IMR-90 (cell line): ENCODE measurements at regions not wholly inside any gene's neighbourhood (a gene's known extent, or its start where the extent isn't known, plus 50 kb on each side); places are given as distances from the start of the nearest gene placed in this dataset.

Source experiments
- ATAC-seq: fragments of 200-7000 bp; cut with Tn5 transposase; 2 replicates; pipeline ENCODE4 v1.9.1; 2020; ENCODE audit warnings: low read depth, mild to moderate bottlenecking, moderate library complexity
- BruUV-seq: library from RNA; stranded (reverse); fragments of 400-500 nt; replicated peaks from 2 replicates; lab custom pipeline; 2021; lab: Mats Ljungman, UMichigan
- CTCF ChIA-PET: fragments of 300-600 bp; formaldehyde crosslinking; extraction: SDS; loops from one replicate; lab custom pipeline; 2021; ENCODE audit warnings: antibody characterized with exemption; lab: Yijun Ruan, JAX
- POLR2A ChIA-PET: fragments of 300-600 bp; sonication (Branson Sonifier 250); formaldehyde crosslinking; loops from one replicate; lab custom pipeline; 2022; ENCODE audit warnings: antibody characterized with exemption; ENCODE audit not compliant: unreplicated experiment; lab: Charles Lee
- DNase-seq: peaks from one replicate; pipeline ENCODE4 v3.0.0; 2013
- H2AFZ ChIP-seq: replicated peaks from 2 replicates; pipeline ENCODE3; 2013; ENCODE audit warnings: low read length, mild to moderate bottlenecking; ENCODE audit not compliant: poor library complexity
- H2AK5ac ChIP-seq: 2 replicates; pipeline ENCODE4 v1.6.1; 2013; ENCODE audit warnings: low read depth, low read length, inconsistent platforms
- H2AK9ac ChIP-seq: replicated peaks from 2 replicates; pipeline ENCODE3; 2013; ENCODE audit warnings: mild to moderate bottlenecking, low read depth, low read length, moderate library complexity; ENCODE audit not compliant: poor library complexity
- H2BK120ac ChIP-seq: 2 replicates; pipeline ENCODE4 v1.6.1; 2013; ENCODE audit warnings: low read depth, low read length, inconsistent platforms
- H2BK15ac ChIP-seq: 3 replicates; pipeline ENCODE4 v1.6.1; 2013; ENCODE audit warnings: low read depth, low read length, inconsistent platforms
- H2BK20ac ChIP-seq: 2 replicates; pipeline ENCODE4 v1.6.1; 2013; ENCODE audit warnings: low read depth, mild to moderate bottlenecking, inconsistent platforms, low read length, moderate library complexity
- H2BK5ac ChIP-seq: 2 replicates; pipeline ENCODE4 v1.6.1; 2013; ENCODE audit warnings: mild to moderate bottlenecking, low read depth, low read length, inconsistent platforms; ENCODE audit not compliant: poor library complexity, severe bottlenecking
- H3K14ac ChIP-seq: replicated peaks from 2 replicates; pipeline ENCODE4 v1.6.1; 2013; ENCODE audit warnings: low read depth, low read length, inconsistent platforms
- H3K18ac ChIP-seq: 2 replicates; pipeline ENCODE4 v1.6.1; 2013; ENCODE audit warnings: low read depth, low read length, control low read depth
- H3K23ac ChIP-seq: 2 replicates; pipeline ENCODE4 v1.6.1; 2013; ENCODE audit warnings: low read depth, low read length, inconsistent platforms
- H3K27ac ChIP-seq: 2 replicates; pipeline ENCODE4 v1.5.1; 2013; ENCODE audit warnings: mild to moderate bottlenecking, control low read depth, low read length; ENCODE audit not compliant: insufficient read depth
- H3K27me3 ChIP-seq: 2 replicates; pipeline ENCODE4 v1.6.1; 2013; ENCODE audit warnings: low read length; ENCODE audit not compliant: control insufficient read depth, insufficient read depth
- H3K36me3 ChIP-seq: 2 replicates; pipeline ENCODE4 v1.6.1; 2013; ENCODE audit warnings: low read length, mixed read lengths; ENCODE audit not compliant: control insufficient read depth, insufficient read depth
- H3K4ac ChIP-seq: 2 replicates; pipeline ENCODE4 v1.6.1; 2013; ENCODE audit warnings: low read depth, low read length, inconsistent platforms
- H3K4me1 ChIP-seq: 2 replicates; pipeline ENCODE4 v1.6.1; 2013; ENCODE audit warnings: low read length, mixed read lengths; ENCODE audit not compliant: control insufficient read depth, insufficient read depth
- H3K4me2 ChIP-seq: 2 replicates; pipeline ENCODE4 v1.6.1; 2013; ENCODE audit warnings: low read depth, mild to moderate bottlenecking, control low read depth, low read length, moderate library complexity
- H3K4me3 ChIP-seq: 2 replicates; pipeline ENCODE4 v1.5.1; 2013; ENCODE audit warnings: low read depth, mild to moderate bottlenecking, control low read depth, low read length, moderate library complexity; ENCODE audit not compliant: insufficient read depth
- H3K56ac ChIP-seq: 2 replicates; pipeline ENCODE4 v1.6.1; 2013; ENCODE audit warnings: low read length, inconsistent platforms; ENCODE audit not compliant: insufficient read depth; ENCODE audit errors: extremely low read depth
- H3K79me1 ChIP-seq, 2 experiments: 2 replicates each; pipeline ENCODE4 v1.6.1; 2013; ENCODE audit warnings: low read length in 2 of 2, inconsistent platforms in 1 of 2, low read depth in 1 of 2
- H3K9ac ChIP-seq: 2 replicates; pipeline ENCODE4 v1.6.1; 2013; ENCODE audit warnings: low read depth, low read length, control low read depth
- H3K9me1 ChIP-seq: 2 replicates; pipeline ENCODE4 v1.6.1; 2013; ENCODE audit warnings: low read length, inconsistent platforms; ENCODE audit not compliant: insufficient read depth
- H3K9me3 ChIP-seq: 2 replicates; pipeline ENCODE4 v1.6.1; 2013; ENCODE audit warnings: low read length; ENCODE audit not compliant: control insufficient read depth, insufficient read depth
- H4K20me1 ChIP-seq: 2 replicates; pipeline ENCODE4 v1.6.1; 2013; ENCODE audit warnings: low read length, inconsistent platforms; ENCODE audit not compliant: insufficient read depth
- H4K5ac ChIP-seq: 2 replicates; pipeline ENCODE4 v1.6.1; 2013; ENCODE audit warnings: mild to moderate bottlenecking, low read depth, low read length, control low read depth
- H4K8ac ChIP-seq, 2 experiments: 2 replicates each; pipeline ENCODE4 v1.6.1; 2013; ENCODE audit warnings: low read depth in 2 of 2, low read length in 2 of 2, control low read depth in 1 of 2, inconsistent platforms in 1 of 2
- H4K91ac ChIP-seq: 2 replicates; pipeline ENCODE4 v1.6.1; 2013; ENCODE audit warnings: low read depth, low read length, inconsistent platforms; ENCODE audit not compliant: insufficient read depth
- BHLHE40 ChIP-seq: fragments of 150-350 bp; IDR thresholded peaks from 2 replicates; pipeline ENCODE4 v1.6.1; 2016; ENCODE audit warnings: mild to moderate bottlenecking, low read depth, low read length
- CEBPB ChIP-seq: IDR thresholded peaks from 2 replicates; pipeline ENCODE4 v1.6.1; 2012; ENCODE audit warnings: low read depth, low read length, improper control_type of control experiment
- CHD1 ChIP-seq: IDR thresholded peaks from 2 replicates; pipeline ENCODE4 v1.6.1; 2012; ENCODE audit warnings: low read depth, low read length, improper control_type of control experiment
- FOS ChIP-seq: fragments of 150-350 bp; IDR thresholded peaks from 2 replicates; pipeline ENCODE4 v1.6.1; 2016; ENCODE audit warnings: low read depth, low read length
- MXI1 ChIP-seq: IDR thresholded peaks from 2 replicates; pipeline ENCODE4 v1.6.1; 2012; ENCODE audit warnings: low read depth, mild to moderate bottlenecking, low read length, moderate library complexity, borderline replicate concordance
- WGBS, 2 experiments: methylation state at CpG; one replicate each; pipeline versions ENCODE4 v1.1.5 to v1.1.7; 2013; ENCODE audit warnings: missing lambda C conversion rate in 2 of 2; ENCODE audit not compliant: insufficient read length in 1 of 2; ENCODE audit errors: extremely low coverage in 2 of 2; 5-methylcytosine and 5-hydroxymethylcytosine counted together
- dilution Hi-C: fragments of 300-500 bp; cut with HindIII; formaldehyde crosslinking; loops from one replicate; pipeline ENCODE4 v1.14.3; 2018; ENCODE audit warnings: low sequenced_read_pairs; ENCODE audit not compliant: unreplicated experiment
- in situ Hi-C: fragments of 300-500 bp; cut with MboI; formaldehyde crosslinking; loops from 3 replicates; pipeline ENCODE4 v1.14.3; 2019; ENCODE audit warnings: low sequenced_read_pairs, inconsistent platforms, mixed read lengths
- intact Hi-C: fragments of 100-400 bp; cut with micrococcal nuclease; formaldehyde crosslinking; loops from 2 replicates; pipeline ENCODE4 v1.10.0; 2022
- TF ChIP-seq, protein P1 (sequence below): fragments of 150-350 bp; IDR thresholded peaks from 2 replicates; pipeline ENCODE4 v1.6.1; 2016; ENCODE audit warnings: low read depth, mild to moderate bottlenecking, low read length, moderate library complexity, borderline replicate concordance

DNA sequence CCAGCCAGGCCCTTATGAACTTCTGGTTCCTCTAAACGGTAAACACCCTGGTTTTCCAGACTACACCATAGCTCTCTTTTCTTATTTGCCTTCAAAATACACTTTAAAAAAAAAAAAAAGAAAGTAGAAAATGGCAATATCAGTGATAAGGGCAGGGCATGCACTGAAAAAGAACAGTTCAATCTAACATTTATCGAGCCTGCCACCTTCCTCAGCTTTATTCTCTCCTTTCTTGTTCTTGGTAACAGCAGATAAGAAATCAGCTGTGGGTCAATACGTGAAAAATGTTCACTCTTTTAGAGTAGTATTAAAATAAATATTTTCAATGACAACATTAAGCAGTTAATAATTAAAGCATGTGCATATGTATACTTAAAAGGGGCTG lies 83.1 kb upstream of the ZNF648 start:
- Histone ChIP-seq H2BK120ac (no peak overlapping the region), H3K4me2 (no peak overlapping the region), H3K14ac (no peak overlapping the region), H3K18ac (no peak overlapping the region), H3K56ac (no peak overlapping the region), H2AK5ac (no peak overlapping the region), H3K9me3 (no peaks in the 10 kb centered on the region), H3K4me1 (0 out of 2 replicates have a peak, but pooled peaks cover 2% of the 10 kb centered on the region), H2BK15ac (no peak overlapping the region), H3K36me3 (no peaks in the 10 kb centered on the region), H2AFZ (no peak overlapping the region), H3K27me3 (no peaks in the 10 kb centered on the region; the same call in 1 of the 2 replicates), H4K8ac (no peak overlapping the region), H4K91ac (no peak overlapping the region), H3K9ac (no peak overlapping the region), H2BK5ac (peak overlapping the region; percentile 7), H2AK9ac (no peak overlapping the region), H2BK20ac (no peak overlapping the region), H4K5ac (no peak overlapping the region), H3K4ac (no peak overlapping the region), H3K79me1 (no peaks in the 10 kb centered on the region), H3K27ac (no peak overlapping the region; the same call in 1 of the 2 replicates), H3K23ac (no peak overlapping the region), H4K20me1 (no peaks in the 10 kb centered on the region), H3K9me1 (no peaks in the 10 kb centered on the region), H3K4me3 (no peak overlapping the region)
- TF ChIP-seq FOS (no peak), CEBPB (no peak), MXI1 (no peak), BHLHE40 (no peak), CHD1 (no peak)
- TF ChIP-seq, protein P1, sequence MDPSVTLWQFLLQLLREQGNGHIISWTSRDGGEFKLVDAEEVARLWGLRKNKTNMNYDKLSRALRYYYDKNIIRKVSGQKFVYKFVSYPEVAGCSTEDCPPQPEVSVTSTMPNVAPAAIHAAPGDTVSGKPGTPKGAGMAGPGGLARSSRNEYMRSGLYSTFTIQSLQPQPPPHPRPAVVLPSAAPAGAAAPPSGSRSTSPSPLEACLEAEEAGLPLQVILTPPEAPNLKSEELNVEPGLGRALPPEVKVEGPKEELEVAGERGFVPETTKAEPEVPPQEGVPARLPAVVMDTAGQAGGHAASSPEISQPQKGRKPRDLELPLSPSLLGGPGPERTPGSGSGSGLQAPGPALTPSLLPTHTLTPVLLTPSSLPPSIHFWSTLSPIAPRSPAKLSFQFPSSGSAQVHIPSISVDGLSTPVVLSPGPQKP, result no peak
- WGBS, 2 experiments, result no CpG with 5 or more reads among the region's 3 CpGs
- POLR2A ChIA-PET, result no interaction called here
- in situ Hi-C loops, result loop anchor here (5.0 kb wide), 1 partner anchor 253 kb away; no protein-coding TSS in a partner anchor
- no peak for ATAC-seq
- dilution Hi-C loops, result no loop called here
- CTCF ChIA-PET, result interaction anchor here (4.9 kb wide), 1 partner anchor 251 kb away, joined by 81 read pairs; no protein-coding TSS in a partner anchor
- DNase-seq, result no peak
- no TSS peak for BruUV-seq
- intact Hi-C loops, result no loop called here
